HL-60 (cell line): ENCODE measurements at regions not wholly inside any gene's neighbourhood (a gene's known extent, or its start where the extent isn't known, plus 50 kb on each side); places are given as distances from the start of the nearest gene placed in this dataset.

Source experiments
- DNase-seq, 2 experiments: peaks; one replicate each; pipeline ENCODE4 v3.0.0-alpha.2; 2010 to 2020; ENCODE audit warnings: low read depth in 1 of 2, low spot score in 1 of 2
- H3K27ac ChIP-seq: fragments of 250-450 bp; sonication (Bioruptor Pico); replicated peaks from 2 replicates; pipeline ENCODE4 v1.5.1; 2020; ENCODE audit warnings: mild to moderate bottlenecking, moderate library complexity
- H3K27me3 ChIP-seq: fragments of 250-450 bp; sonication (Bioruptor Pico); 2 replicates; pipeline ENCODE4 v1.5.1; 2021; ENCODE audit warnings: mild to moderate bottlenecking, moderate library complexity; ENCODE audit not compliant: insufficient read depth, poor library complexity, severe bottlenecking
- H3K4me3 ChIP-seq: replicated peaks from 2 replicates; pipeline ENCODE4 v1.5.1; 2011; ENCODE audit warnings: mild to moderate bottlenecking, control low read depth, low read length; ENCODE audit not compliant: insufficient read depth
- CTCF ChIP-seq: IDR thresholded peaks from one replicate; pipeline ENCODE4 v1.5.1; 2011; ENCODE audit warnings: low read length, control low read depth, inconsistent platforms; ENCODE audit not compliant: insufficient read depth
- GABPA ChIP-seq: IDR thresholded peaks from 2 replicates; pipeline ENCODE4 v1.6.1; 2012; ENCODE audit warnings: low read depth
- POLR2AphosphoS5 ChIP-seq: IDR thresholded peaks from 2 replicates; pipeline ENCODE4 v1.6.1; 2012; ENCODE audit warnings: low read depth
- REST ChIP-seq: IDR thresholded peaks from 2 replicates; pipeline ENCODE4 v1.6.1; 2012; ENCODE audit warnings: low read depth; ENCODE audit not compliant: insufficient replicate concordance
- SPI1 ChIP-seq: IDR thresholded peaks from 2 replicates; pipeline ENCODE4 v1.6.1; 2012; ENCODE audit warnings: low read depth, mild to moderate bottlenecking, borderline replicate concordance

DNA sequence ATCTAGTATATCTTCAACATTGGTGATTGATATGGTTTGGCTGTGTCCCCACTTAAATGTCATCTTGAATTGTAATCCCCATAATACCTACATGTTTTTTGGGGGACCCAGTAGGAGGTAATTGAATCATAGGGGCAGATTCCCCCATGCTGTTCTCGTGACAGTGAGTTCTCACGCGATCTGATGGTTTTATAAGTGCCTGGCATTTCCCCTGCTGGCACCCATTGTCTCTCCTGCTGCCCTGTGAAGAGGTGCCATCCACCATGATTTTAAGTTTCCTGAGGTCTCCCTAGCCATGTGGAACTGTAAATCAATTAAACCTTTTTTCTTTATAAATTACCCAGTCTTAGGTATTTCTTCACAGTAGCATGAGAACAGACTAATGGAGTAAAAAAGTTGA lies 1094.6 kb downstream of the ROBO2 start:
- Histone ChIP-seq H3K4me3 (no peak overlapping the region), H3K27ac (no peak overlapping the region), H3K27me3 (no peaks in the 10 kb centered on the region)
- TF ChIP-seq SPI1 = no peak
- no peak for TF ChIP-seq GABPA
- TF ChIP-seq CTCF = no peak
- no peak for TF ChIP-seq POLR2AphosphoS5
- no peak for TF ChIP-seq REST
- no peak for DNase-seq

DNA sequence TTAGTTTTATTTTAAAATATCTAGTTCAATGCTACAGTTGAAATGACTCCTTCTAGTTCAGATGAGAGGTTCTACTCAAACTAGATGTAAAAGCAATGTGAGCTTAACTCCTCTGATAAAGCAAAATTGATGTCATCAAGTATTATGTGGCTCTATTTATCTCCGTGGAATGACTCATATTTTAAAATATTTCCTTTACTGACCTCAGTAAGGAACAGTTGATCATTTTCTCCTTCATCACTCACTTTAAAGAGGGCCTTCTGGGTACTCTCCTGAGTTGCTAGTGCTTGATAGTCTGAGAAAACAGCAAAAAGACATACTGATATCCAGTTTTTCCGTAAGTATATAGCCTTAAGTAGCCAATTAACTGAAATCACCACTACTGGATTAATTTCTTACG lies 1099.3 kb downstream of the ROBO2 start:
- no peak overlapping the region for H3K27ac ChIP-seq
- H3K27me3 ChIP-seq = no peaks in the 10 kb centered on the region
- no peak overlapping the region for H3K4me3 ChIP-seq
- no peak for TF ChIP-seq REST
- no peak for TF ChIP-seq GABPA
- no peak for TF ChIP-seq SPI1
- no peak for DNase-seq

DNA sequence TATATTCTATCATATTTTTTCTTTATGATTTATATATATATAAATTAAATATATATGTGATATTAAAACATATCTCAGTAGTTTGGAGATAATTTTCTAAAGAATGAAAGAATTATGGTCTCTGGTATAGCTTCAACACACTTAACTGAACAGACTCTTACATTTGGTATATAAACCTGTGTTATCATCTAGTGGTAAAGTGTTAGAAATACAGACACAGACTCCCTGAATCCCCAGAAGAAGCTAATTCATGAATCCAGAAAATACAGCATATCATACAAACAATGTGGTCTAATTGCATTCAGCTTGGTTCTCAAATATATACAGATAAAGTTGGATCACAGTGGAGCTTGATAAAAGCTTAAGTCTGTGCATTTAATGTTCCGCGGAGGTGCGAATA lies 1100.4 kb downstream of the ROBO2 start:
- Histone ChIP-seq H3K27me3 (no peaks in the 10 kb centered on the region), H3K27ac (no peak overlapping the region), H3K4me3 (no peak overlapping the region)
- TF ChIP-seq GABPA (no peak), POLR2AphosphoS5 (no peak), SPI1 (no peak), REST (no peak), CTCF (no peak)
- no peak for DNase-seq

GRCh38 chr3:78140866-78141265 lies 1101.0 kb downstream of the ROBO2 start:
- TF ChIP-seq REST = no peak
- no peak for TF ChIP-seq GABPA
- no peak for TF ChIP-seq POLR2AphosphoS5
- no peak for TF ChIP-seq CTCF
- no peak for TF ChIP-seq SPI1
- no peak for DNase-seq
- Histone ChIP-seq H3K27me3 (no peaks in the 10 kb centered on the region), H3K27ac (no peak overlapping the region), H3K4me3 (no peak overlapping the region)
